ENCODE measurements at regions not wholly inside any gene's neighbourhood (a gene's known extent, or its start where the extent isn't known, plus 50 kb on each side); places are given as distances from the start of the nearest gene placed in this dataset.
A peak's percentile ranks its signal among the peaks of the same experiment; 100 is the strongest.

GRCh38 chr16:86848821-86849220 is 270.5 kb downstream of the FOXL1 start:
- no peak overlapping the region for H2BK15ac ChIP-seq (ENCODE audit: low read length)

GRCh38 chr16:86850670-86851069 is 272.3 kb downstream of the FOXL1 start:
- Histone ChIP-seq H3K4me3 (ENCODE audit: low read length in 2 of 2) (no peak overlapping the region), H3K27ac (replicated peaks; ENCODE audit: low read length) (no peak overlapping the region), H3K27me3 (ENCODE audit: control insufficient read depth in 3 of 3, insufficient read depth in 3 of 3, low read depth in 1 of 3, low read length in 3 of 3) (no peaks in the 10 kb centered on the region), H2AK5ac (ENCODE audit: low read depth, low read length) (no peak overlapping the region), H2AFZ (ENCODE audit: low read length) (no peak overlapping the region), H3K9me3 (replicated peaks in 1 of 2; ENCODE audit: control insufficient read depth in 2 of 2, insufficient read depth in 1 of 2, low read depth in 1 of 2, low read length in 2 of 2) (no peaks in the 10 kb centered on the region), H3K4me1 (ENCODE audit: control insufficient read depth in 2 of 2, insufficient read depth in 1 of 2, low read depth in 1 of 2, low read length in 2 of 2) (peaks cover 0 to 6% of the 10 kb centered on the region in 2 donors), H2BK120ac (ENCODE audit: low read depth, low read length) (no peak overlapping the region), H3K4ac (ENCODE audit: low read length) (no peak overlapping the region), H3K14ac (ENCODE audit: low read length) (no peak overlapping the region), H3K23ac (ENCODE audit: low read depth, low read length, poor library complexity) (no peak overlapping the region), H4K91ac (ENCODE audit: low read depth, low read length, poor library complexity) (no peak overlapping the region), H4K8ac (ENCODE audit: low read depth, low read length) (no peak overlapping the region), H3K9ac (ENCODE audit: low read depth, low read length, poor library complexity) (no peak overlapping the region), H2BK12ac (ENCODE audit: low read length) (no peak overlapping the region), H3K79me1 (ENCODE audit: low read depth, low read length) (no peaks in the 10 kb centered on the region), H3K4me2 (ENCODE audit: insufficient read depth, low read length, poor library complexity, severe bottlenecking) (no peak overlapping the region), H2BK15ac (ENCODE audit: low read length) (no peak overlapping the region), H3K36me3 (replicated peaks in 1 of 2; ENCODE audit: control insufficient read depth in 2 of 2, insufficient read depth in 2 of 2, low read length in 2 of 2) (no peaks in the 10 kb centered on the region), H3K18ac (ENCODE audit: low read length) (no peak overlapping the region), H2BK5ac (ENCODE audit: low read length) (no peak overlapping the region)
- no peak for DNase-seq (ENCODE audit: low spot score)
- WGBS, 2 donors (ENCODE audit: extremely low coverage in 2 of 2, insufficient read length in 2 of 2, insufficient replicate concordance in 1 of 2) = no CpG with 5 or more reads among the region's 12 CpGs

More at GRCh38 chr16:86848821-86849220, 270.5 kb downstream of the FOXL1 start:
- no peaks in the 10 kb centered on the region for H3K27me3 ChIP-seq (ENCODE audit: control insufficient read depth in 3 of 3, insufficient read depth in 3 of 3, low read depth in 1 of 3, low read length in 3 of 3)
- no peak overlapping the region for H3K4ac ChIP-seq (ENCODE audit: low read length)
- no peak overlapping the region for H2BK120ac ChIP-seq (ENCODE audit: low read depth, low read length)
- H4K91ac ChIP-seq (ENCODE audit: low read depth, low read length, poor library complexity) = no peak overlapping the region
- no peak overlapping the region for H2BK12ac ChIP-seq (ENCODE audit: low read length)
- no peaks in the 10 kb centered on the region for H3K36me3 ChIP-seq (replicated peaks in 1 of 2; ENCODE audit: control insufficient read depth in 2 of 2, insufficient read depth in 2 of 2, low read length in 2 of 2)
- H3K9ac ChIP-seq (ENCODE audit: low read depth, low read length, poor library complexity) = no peak overlapping the region
- H3K79me1 ChIP-seq (ENCODE audit: low read depth, low read length) = no peaks in the 10 kb centered on the region
- peak overlapping the region; percentile 32 for H2AK5ac ChIP-seq (ENCODE audit: low read depth, low read length)
- H2BK5ac ChIP-seq (ENCODE audit: low read length) = no peak overlapping the region
- WGBS, 2 donors (ENCODE audit: extremely low coverage in 2 of 2, insufficient read length in 2 of 2, insufficient replicate concordance in 1 of 2) = no CpG with 5 or more reads among the region's 8 CpGs
- H3K23ac ChIP-seq (ENCODE audit: low read depth, low read length, poor library complexity) = no peak overlapping the region
- H2AFZ ChIP-seq (ENCODE audit: low read length) = no peak overlapping the region
- H3K4me1 ChIP-seq (ENCODE audit: control insufficient read depth in 2 of 2, insufficient read depth in 1 of 2, low read depth in 1 of 2, low read length in 2 of 2) = peaks cover 0 to 4% of the 10 kb centered on the region in 2 donors
- H3K27ac ChIP-seq (replicated peaks; ENCODE audit: low read length) = no peak overlapping the region
- H3K14ac ChIP-seq (ENCODE audit: low read length) = no peak overlapping the region
- DNase-seq (ENCODE audit: low spot score) = no peak
- peak overlapping the region; percentile 33 for H3K18ac ChIP-seq (ENCODE audit: low read length)
- no peak overlapping the region for H3K4me3 ChIP-seq (ENCODE audit: low read length in 2 of 2)
- no peak overlapping the region for H3K4me2 ChIP-seq (ENCODE audit: insufficient read depth, low read length, poor library complexity, severe bottlenecking)
- no peak overlapping the region for H4K8ac ChIP-seq (ENCODE audit: low read depth, low read length)
- no peaks in the 10 kb centered on the region for H3K9me3 ChIP-seq (replicated peaks in 1 of 2; ENCODE audit: control insufficient read depth in 2 of 2, insufficient read depth in 1 of 2, low read depth in 1 of 2, low read length in 2 of 2)

- Histone ChIP-seq H4K91ac (ENCODE audit: low read depth, low read length, poor library complexity) (no peak overlapping the region), H3K4ac (ENCODE audit: low read length) (no peak overlapping the region), H3K18ac (ENCODE audit: low read length) (no peak overlapping the region), H2AFZ (ENCODE audit: low read length) (no peak overlapping the region), H4K8ac (ENCODE audit: low read depth, low read length) (peak overlapping the region; percentile 45), H3K23ac (ENCODE audit: low read depth, low read length, poor library complexity) (no peak overlapping the region), H2BK120ac (ENCODE audit: low read depth, low read length) (no peak overlapping the region), H3K27me3 (ENCODE audit: control insufficient read depth in 3 of 3, insufficient read depth in 3 of 3, low read depth in 1 of 3, low read length in 3 of 3) (no peaks in the 10 kb centered on the region), H3K9me3 (replicated peaks in 1 of 2; ENCODE audit: control insufficient read depth in 2 of 2, insufficient read depth in 1 of 2, low read depth in 1 of 2, low read length in 2 of 2) (no peaks in the 10 kb centered on the region), H2AK5ac (ENCODE audit: low read depth, low read length) (no peak overlapping the region), H3K9ac (ENCODE audit: low read depth, low read length, poor library complexity) (peak overlapping the region; percentile 10), H2BK5ac (ENCODE audit: low read length) (no peak overlapping the region), H3K27ac (replicated peaks; ENCODE audit: low read length) (no peak overlapping the region), H3K79me1 (ENCODE audit: low read depth, low read length) (no peaks in the 10 kb centered on the region), H3K4me1 (ENCODE audit: control insufficient read depth in 2 of 2, insufficient read depth in 1 of 2, low read depth in 1 of 2, low read length in 2 of 2) (peaks cover 0 to 6% of the 10 kb centered on the region in 2 donors), H3K36me3 (replicated peaks in 1 of 2; ENCODE audit: control insufficient read depth in 2 of 2, insufficient read depth in 2 of 2, low read length in 2 of 2) (no peaks in the 10 kb centered on the region), H3K4me3 (ENCODE audit: low read length in 2 of 2) (peak overlapping the region in 1 of 2 donors; percentile 41), H2BK15ac (ENCODE audit: low read length) (no peak overlapping the region), H3K4me2 (ENCODE audit: insufficient read depth, low read length, poor library complexity, severe bottlenecking) (no peak overlapping the region), H2BK12ac (ENCODE audit: low read length) (no peak overlapping the region), H3K14ac (ENCODE audit: low read length) (no peak overlapping the region)
- WGBS, 2 donors (ENCODE audit: extremely low coverage in 2 of 2, insufficient read length in 2 of 2, insufficient replicate concordance in 1 of 2) = 100% methylated on average over 1 to 2 of the region's 2 CpGs
- no peak for DNase-seq (ENCODE audit: low spot score)
Observed at GRCh38 chr16:86852135-86852534, 273.8 kb downstream of the FOXL1 start.

DNA sequence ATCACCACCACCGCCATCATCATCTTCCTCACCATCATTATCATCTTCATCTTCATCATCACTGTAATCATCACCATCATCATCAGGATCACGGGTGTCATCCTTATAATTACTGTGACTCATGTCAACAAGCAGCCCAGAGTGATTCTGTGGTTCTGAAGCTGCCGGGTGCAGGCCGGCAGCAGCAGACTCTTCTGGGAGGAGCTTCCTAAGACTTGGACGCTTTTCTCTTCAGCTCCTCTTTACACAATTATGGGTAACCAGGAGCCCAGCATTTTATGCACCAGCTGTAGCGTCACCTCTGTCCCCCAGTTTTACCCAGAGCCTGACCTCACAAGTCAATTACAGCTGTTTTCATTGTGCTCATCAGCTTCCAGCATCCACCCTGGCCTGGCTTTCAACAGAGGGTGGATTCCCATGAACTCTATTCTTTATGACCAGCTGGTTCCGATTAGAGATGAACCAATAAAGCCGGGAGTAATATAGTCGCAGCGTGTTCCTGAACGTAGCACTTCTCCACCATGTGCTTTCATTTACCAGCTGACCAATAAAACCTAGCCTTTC is 275.8 kb downstream of the FOXL1 start:
- Histone ChIP-seq H2BK5ac (ENCODE audit: low read length) (no peak overlapping the region), H3K36me3 (replicated peaks in 1 of 2; ENCODE audit: control insufficient read depth in 2 of 2, insufficient read depth in 2 of 2, low read length in 2 of 2) (no peaks in the 10 kb centered on the region), H3K23ac (ENCODE audit: low read depth, low read length, poor library complexity) (no peak overlapping the region), H3K9me3 (replicated peaks in 1 of 2; ENCODE audit: control insufficient read depth in 2 of 2, insufficient read depth in 1 of 2, low read depth in 1 of 2, low read length in 2 of 2) (no peaks in the 10 kb centered on the region), H3K14ac (ENCODE audit: low read length) (no peak overlapping the region), H3K27ac (replicated peaks; ENCODE audit: low read length) (no peak overlapping the region), H2BK120ac (ENCODE audit: low read depth, low read length) (no peak overlapping the region), H4K8ac (ENCODE audit: low read depth, low read length) (no peak overlapping the region), H4K91ac (ENCODE audit: low read depth, low read length, poor library complexity) (no peak overlapping the region), H2BK15ac (ENCODE audit: low read length) (no peak overlapping the region), H2BK12ac (ENCODE audit: low read length) (no peak overlapping the region), H3K27me3 (ENCODE audit: control insufficient read depth in 3 of 3, insufficient read depth in 3 of 3, low read depth in 1 of 3, low read length in 3 of 3) (no peaks in the 10 kb centered on the region), H2AFZ (ENCODE audit: low read length) (no peak overlapping the region), H3K4me3 (ENCODE audit: low read length in 2 of 2) (no peak overlapping the region), H2AK5ac (ENCODE audit: low read depth, low read length) (no peak overlapping the region), H3K4ac (ENCODE audit: low read length) (no peak overlapping the region), H3K18ac (ENCODE audit: low read length) (no peak overlapping the region), H3K79me1 (ENCODE audit: low read depth, low read length) (no peaks in the 10 kb centered on the region), H3K9ac (ENCODE audit: low read depth, low read length, poor library complexity) (no peak overlapping the region), H3K4me1 (ENCODE audit: control insufficient read depth in 2 of 2, insufficient read depth in 1 of 2, low read depth in 1 of 2, low read length in 2 of 2) (peaks cover 0 to 3% of the 10 kb centered on the region in 2 donors), H3K4me2 (ENCODE audit: insufficient read depth, low read length, poor library complexity, severe bottlenecking) (no peak overlapping the region)
- no peak for DNase-seq (ENCODE audit: low spot score)
- WGBS, 2 donors (ENCODE audit: extremely low coverage in 2 of 2, insufficient read length in 2 of 2, insufficient replicate concordance in 1 of 2) = 100% methylated on average over 1 of the region's 11 CpGs; no CpG with 5 or more reads in 1 of the 2 donors
